HCT116 (cell line): ENCODE measurements at regions not wholly inside any gene's neighbourhood (a gene's known extent, or its start where the extent isn't known, plus 50 kb on each side); places are given as distances from the start of the nearest gene placed in this dataset.

Experiments used
- ATAC-seq: fragments of 200-7000 bp; cut with Tn5 transposase; 2 replicates; pipeline ENCODE4 v1.9.1; 2020; ENCODE audit warnings: mild to moderate bottlenecking, moderate library complexity
- BruUV-seq: library from RNA; stranded (reverse); fragments of 400-500 nt; replicated peaks from 2 replicates; lab custom pipeline; 2021; lab: Mats Ljungman, UMichigan
- CTCF ChIA-PET: fragments of 300-600 bp; sonication (Branson Sonifier 250); formaldehyde crosslinking; loops from one replicate; lab custom pipeline; 2021; ENCODE audit warnings: antibody characterized with exemption; lab: Charles Lee
- POLR2A ChIA-PET: fragments of 300-600, 350-600 bp; sonication (Branson Sonifier 250); formaldehyde crosslinking; loops from one replicate; lab custom pipeline; 2021; ENCODE audit warnings: antibody characterized with exemption; lab: Charles Lee
- RAD21 ChIA-PET, 2 experiments: fragments of 300-600 bp; sonication (Branson Sonifier 250); formaldehyde crosslinking; loops; one replicate each; lab custom pipeline; 2023; ENCODE audit warnings: low total read pairs in 2 of 2; ENCODE audit not compliant: uncharacterized antibody in 2 of 2, unreplicated experiment in 2 of 2, low non-redundant PET in 1 of 2; lab: Charles Lee
- DNase-seq: peaks from one replicate; pipeline ENCODE4 v3.0.0-alpha.2; 2010; ENCODE audit warnings: low read depth, low spot score
- H2AFZ ChIP-seq: fragments of 200-600 bp; shearing (Covaris generic), sonication (generic); 2 replicates; pipeline ENCODE4 v1.6.1; 2017; ENCODE audit warnings: low read depth, mixed run types, mixed read lengths, antibody characterized with exemption, low read length; ENCODE audit not compliant: poor library complexity, severe bottlenecking
- H3K27ac ChIP-seq: 2 replicates; pipeline ENCODE4 v1.5.1; 2012; ENCODE audit warnings: low read depth, low read length
- H3K27me3 ChIP-seq: fragments of 200-600 bp; sonication (generic); 2 replicates; pipeline ENCODE4 v1.6.1; 2016; ENCODE audit warnings: mixed run types, low read length, mixed read lengths; ENCODE audit not compliant: insufficient read depth
- H3K36me3 ChIP-seq, 2 experiments: fragments of 200-500 bp in 1 of 2; fragments of 200-600 bp in 1 of 2; sonication (Bioruptor generic) in 1 of 2; sonication (generic) in 1 of 2; 2 replicates each; pipeline versions ENCODE4 v1.5.1 to v1.6.1; 2014 to 2016; ENCODE audit warnings: low read length in 2 of 2, inconsistent platforms in 1 of 2, mixed read lengths in 1 of 2, mixed run types in 1 of 2; ENCODE audit not compliant: insufficient read depth in 2 of 2, control insufficient read depth in 1 of 2
- H3K4me1 ChIP-seq, 2 experiments: fragments of 200-600 bp in 1 of 2; sonication (generic) in 1 of 2; 2 replicates each; pipeline versions ENCODE4 v1.5.1 to v1.6.1; 2012 to 2017; ENCODE audit warnings: low read length in 2 of 2, inconsistent platforms in 1 of 2, mild to moderate bottlenecking in 1 of 2, mixed read lengths in 1 of 2, mixed run types in 1 of 2, moderate library complexity in 1 of 2; ENCODE audit not compliant: insufficient read depth in 2 of 2, control insufficient read depth in 1 of 2
- H3K4me2 ChIP-seq: fragments of 200-600 bp; sonication (generic); 2 replicates; pipeline ENCODE4 v1.6.1; 2017; ENCODE audit warnings: mixed run types, low read length, mixed read lengths
- H3K4me3 ChIP-seq, 2 experiments: fragments of 200-600 bp in 1 of 2; sonication (generic) in 1 of 2; replicated peaks in 1 of 2; 2 replicates each; pipeline ENCODE4 v1.5.1; 2011 to 2016; ENCODE audit warnings: low read length in 2 of 2, control low read depth in 1 of 2, low read depth in 1 of 2, mild to moderate bottlenecking in 1 of 2, mixed read lengths in 1 of 2, mixed run types in 1 of 2
- H3K79me2 ChIP-seq: fragments of 200-600 bp; sonication (generic); 2 replicates; pipeline ENCODE4 v1.6.1; 2017; ENCODE audit warnings: mild to moderate bottlenecking, mixed run types, low read length, moderate library complexity, mixed read lengths; ENCODE audit not compliant: insufficient read depth
- H3K9ac ChIP-seq: fragments of 200-600 bp; sonication (generic); 2 replicates; pipeline ENCODE4 v1.6.1; 2016; ENCODE audit warnings: low read length, mixed read lengths
- H3K9me2 ChIP-seq: fragments of 200-600 bp; sonication (generic), shearing (Covaris generic); 2 replicates; pipeline ENCODE4 v1.6.1; 2017; ENCODE audit warnings: mixed run types, mild to moderate bottlenecking, moderate library complexity; ENCODE audit not compliant: insufficient read depth
- H3K9me3 ChIP-seq, 2 experiments: fragments of 200-500 bp in 1 of 2; fragments of 200-600 bp in 1 of 2; sonication (Bioruptor generic) in 1 of 2; sonication (generic) in 1 of 2; 2 replicates each; pipeline ENCODE4 v1.6.1; 2014 to 2017; ENCODE audit warnings: low read length in 2 of 2, mixed read lengths in 2 of 2, inconsistent platforms in 1 of 2, low read depth in 1 of 2, mild to moderate bottlenecking in 1 of 2, mixed run types in 1 of 2, moderate library complexity in 1 of 2; ENCODE audit not compliant: control insufficient read depth in 1 of 2, insufficient read depth in 1 of 2
- H4K20me1 ChIP-seq: fragments of 200-600 bp; sonication (generic), shearing (Covaris generic); 2 replicates; pipeline ENCODE4 v1.6.1; 2017; ENCODE audit warnings: mixed run types, mild to moderate bottlenecking, moderate library complexity; ENCODE audit not compliant: insufficient read depth
- ATF3 ChIP-seq: IDR thresholded peaks from 2 replicates; pipeline ENCODE4 v1.6.1; 2012
- CBX3 ChIP-seq: IDR thresholded peaks from 2 replicates; pipeline ENCODE4 v1.6.1; 2012; ENCODE audit warnings: low read depth
- CTCF ChIP-seq, 3 experiments: fragments of 200-600 bp in 1 of 3; sonication (generic) in 1 of 3; IDR thresholded peaks in 2 of 3; conservative IDR thresholded peaks in 1 of 3; 2 replicates each; pipeline ENCODE4 v1.5.1; 2012 to 2017; ENCODE audit warnings: low read depth in 2 of 3, low read length in 2 of 3, antibody characterized with exemption in 1 of 3, borderline replicate concordance in 1 of 3, control low read depth in 1 of 3, mild to moderate bottlenecking in 1 of 3, mixed read lengths in 1 of 3, mixed run types in 1 of 3, moderate library complexity in 1 of 3; ENCODE audit not compliant: insufficient read depth in 1 of 3
- ELF1 ChIP-seq: IDR thresholded peaks from 2 replicates; pipeline ENCODE4 v1.6.1; 2012; ENCODE audit warnings: low read depth, borderline replicate concordance
- EZH2 ChIP-seq: fragments of 200-600 bp; sonication (generic); IDR thresholded peaks from 2 replicates; pipeline ENCODE4 v1.6.1; 2017; ENCODE audit warnings: antibody characterized with exemption, mixed run types
- POLR2AphosphoS5 ChIP-seq: IDR thresholded peaks from 2 replicates; pipeline ENCODE4 v1.6.1; 2011; ENCODE audit warnings: mild to moderate bottlenecking, low read depth, low read length, moderate library complexity
- RAD21 ChIP-seq: IDR thresholded peaks from 2 replicates; pipeline ENCODE4 v1.6.1; 2012; ENCODE audit warnings: low read depth, mild to moderate bottlenecking
- REST ChIP-seq: IDR thresholded peaks from 2 replicates; pipeline ENCODE4 v1.6.1; 2012; ENCODE audit warnings: low read depth
- TCF7L2 ChIP-seq: IDR thresholded peaks from 2 replicates; pipeline ENCODE4 v1.7.0; 2011; ENCODE audit warnings: borderline replicate concordance, inconsistent platforms; ENCODE audit not compliant: insufficient read depth, insufficient read length; ENCODE audit errors: extremely low read depth
- YY1 ChIP-seq: IDR thresholded peaks from 2 replicates; pipeline ENCODE4 v1.6.1; 2011; ENCODE audit warnings: low read length, low read depth, moderate library complexity, mild to moderate bottlenecking; ENCODE audit not compliant: insufficient replicate concordance; ENCODE audit errors: extremely low read depth
- ZNF274 ChIP-seq: fragments of 200-500 bp; sonication (Bioruptor generic); IDR thresholded peaks from 2 replicates; pipeline ENCODE4 v1.6.1; 2014; ENCODE audit warnings: mild to moderate bottlenecking, low read depth, low read length, inconsistent platforms
- intact Hi-C: fragments of 100-400 bp; cut with micrococcal nuclease; formaldehyde crosslinking; loops from 2 replicates; pipeline ENCODE4 v1.10.0; 2022

GRCh38 chr3:67076607-67077006 lies 78.5 kb downstream of the KBTBD8 start:
- no peak for DNase-seq
- CTCF ChIA-PET: no interaction called here
- TF ChIP-seq ELF1 (no peak), CTCF (IDR thresholded peaks at IDR 0.05 in 2 of 3, conservative IDR thresholded peaks at IDR 0.05 in 1 of 3; ENCODE audit: borderline replicate concordance in 1 of 3, insufficient read depth in 1 of 3, low read depth in 2 of 3, low read length in 2 of 3) (no peak), TCF7L2 (no peak), CBX3 (no peak), EZH2 (no peak), POLR2AphosphoS5 (no peak), YY1 (no peak), RAD21 (no peak), REST (no peak), ATF3 (no peak), ZNF274 (no peak)
- TF ChIP-seq, all 23 proteins: peak for 0
- H3K9me3 ChIP-seq: no peaks in the 10 kb centered on the region
- no peaks in the 10 kb centered on the region for H3K9me2 ChIP-seq
- H2AFZ ChIP-seq: no peak overlapping the region
- H3K9ac ChIP-seq: no peak overlapping the region
- peaks cover 2% of the 10 kb centered on the region for H3K27me3 ChIP-seq
- no peaks in the 10 kb centered on the region for H3K36me3 ChIP-seq
- no peak overlapping the region for H3K4me3 ChIP-seq
- BruUV-seq: no TSS peak
- H3K4me1 ChIP-seq: no peaks in the 10 kb centered on the region
- H3K79me2 ChIP-seq: no peaks in the 10 kb centered on the region
- H3K4me2 ChIP-seq: no peak overlapping the region
- H3K27ac ChIP-seq: no peak overlapping the region
- no peak for ATAC-seq
- intact Hi-C loops: no loop called here
- ChIA-PET RAD21 (no interaction called here), POLR2A (no interaction called here)
- no peaks in the 10 kb centered on the region; the same call in 1 of the 2 replicates for H4K20me1 ChIP-seq
